Kidney epithelial cell (primary cell): ENCODE measurements at regions not wholly inside any gene's neighbourhood (a gene's known extent, or its start where the extent isn't known, plus 50 kb on each side); places are given as distances from the start of the nearest gene placed in this dataset.
"Not testable (repeated sequence)": the region's sequence is repeated elsewhere in the genome, so short reads cannot be mapped to it uniquely, and the experiment has no call there.

ENCODE experiments used
- DNase-seq: peaks from one replicate; pipeline ENCODE4 v3.0.0-alpha.2; 2010; ENCODE audit warnings: low read depth
- H3K27me3 ChIP-seq: 2 replicates; pipeline ENCODE4 v1.6.0; 2011; ENCODE audit warnings: low read length; ENCODE audit not compliant: control insufficient read depth, insufficient read depth
- H3K36me3 ChIP-seq: 2 replicates; pipeline ENCODE4 v1.5.1; 2011; ENCODE audit warnings: low read length; ENCODE audit not compliant: control insufficient read depth, insufficient read depth
- H3K4me3 ChIP-seq: 2 replicates; pipeline ENCODE4 v1.5.1; 2011; ENCODE audit warnings: low read depth, mild to moderate bottlenecking, control low read depth, low read length
- TF ChIP-seq, protein P1 (sequence below): IDR thresholded peaks from 2 replicates; pipeline ENCODE4 v1.5.1; 2011; ENCODE audit warnings: mild to moderate bottlenecking, moderate library complexity, low read length, control low read depth, inconsistent platforms; ENCODE audit not compliant: insufficient read depth, poor library complexity, severe bottlenecking

DNA sequence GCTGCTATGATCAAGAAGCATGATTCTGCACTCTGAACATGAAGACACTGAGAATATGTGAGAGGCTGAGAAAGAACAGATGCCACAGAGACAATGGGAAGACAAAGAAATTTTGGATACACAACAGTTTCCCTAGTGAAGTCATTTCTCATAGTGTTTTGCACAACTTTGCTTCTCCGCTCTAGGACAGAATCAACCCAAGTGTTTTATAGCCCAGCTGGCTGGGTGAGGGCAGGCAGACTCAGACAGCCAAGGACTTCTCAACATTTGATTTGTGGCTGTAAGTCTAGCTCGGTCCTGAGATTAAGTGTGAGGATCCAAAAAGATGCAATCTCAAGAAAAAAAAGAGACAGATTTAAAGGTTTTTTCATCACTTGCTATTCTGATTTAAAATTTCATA lies 536.5 kb upstream of the CRIM1 start:
- Histone ChIP-seq H3K4me3 (no peak overlapping the region), H3K36me3 (no peaks in the 10 kb centered on the region), H3K27me3 (no peaks in the 10 kb centered on the region)
- DNase-seq, result no peak
- TF ChIP-seq, protein P1, sequence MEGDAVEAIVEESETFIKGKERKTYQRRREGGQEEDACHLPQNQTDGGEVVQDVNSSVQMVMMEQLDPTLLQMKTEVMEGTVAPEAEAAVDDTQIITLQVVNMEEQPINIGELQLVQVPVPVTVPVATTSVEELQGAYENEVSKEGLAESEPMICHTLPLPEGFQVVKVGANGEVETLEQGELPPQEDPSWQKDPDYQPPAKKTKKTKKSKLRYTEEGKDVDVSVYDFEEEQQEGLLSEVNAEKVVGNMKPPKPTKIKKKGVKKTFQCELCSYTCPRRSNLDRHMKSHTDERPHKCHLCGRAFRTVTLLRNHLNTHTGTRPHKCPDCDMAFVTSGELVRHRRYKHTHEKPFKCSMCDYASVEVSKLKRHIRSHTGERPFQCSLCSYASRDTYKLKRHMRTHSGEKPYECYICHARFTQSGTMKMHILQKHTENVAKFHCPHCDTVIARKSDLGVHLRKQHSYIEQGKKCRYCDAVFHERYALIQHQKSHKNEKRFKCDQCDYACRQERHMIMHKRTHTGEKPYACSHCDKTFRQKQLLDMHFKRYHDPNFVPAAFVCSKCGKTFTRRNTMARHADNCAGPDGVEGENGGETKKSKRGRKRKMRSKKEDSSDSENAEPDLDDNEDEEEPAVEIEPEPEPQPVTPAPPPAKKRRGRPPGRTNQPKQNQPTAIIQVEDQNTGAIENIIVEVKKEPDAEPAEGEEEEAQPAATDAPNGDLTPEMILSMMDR, result no peak

DNA sequence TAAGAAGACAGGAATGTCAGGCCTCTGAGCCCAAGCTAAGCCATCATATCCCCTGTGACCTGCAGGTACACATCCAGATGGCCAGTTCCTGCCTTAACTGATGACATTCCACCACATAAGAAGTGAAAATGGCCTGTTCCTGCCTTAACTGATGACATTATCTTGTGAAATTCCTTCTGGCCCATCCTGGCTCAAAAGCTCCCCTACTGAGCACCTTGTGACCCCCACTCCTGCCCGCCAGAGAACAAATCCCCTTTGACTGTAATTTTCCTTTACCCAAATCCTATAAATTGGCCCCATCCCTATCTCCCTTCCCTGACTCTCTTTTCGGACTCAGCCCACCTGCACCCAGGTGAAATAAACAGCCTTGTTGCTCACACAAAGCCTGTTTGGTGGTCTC lies 537.2 kb upstream of the CRIM1 start:
- not testable (repeated sequence) for H3K4me3 ChIP-seq, H3K36me3 ChIP-seq, DNase-seq, H3K27me3 ChIP-seq

DNA sequence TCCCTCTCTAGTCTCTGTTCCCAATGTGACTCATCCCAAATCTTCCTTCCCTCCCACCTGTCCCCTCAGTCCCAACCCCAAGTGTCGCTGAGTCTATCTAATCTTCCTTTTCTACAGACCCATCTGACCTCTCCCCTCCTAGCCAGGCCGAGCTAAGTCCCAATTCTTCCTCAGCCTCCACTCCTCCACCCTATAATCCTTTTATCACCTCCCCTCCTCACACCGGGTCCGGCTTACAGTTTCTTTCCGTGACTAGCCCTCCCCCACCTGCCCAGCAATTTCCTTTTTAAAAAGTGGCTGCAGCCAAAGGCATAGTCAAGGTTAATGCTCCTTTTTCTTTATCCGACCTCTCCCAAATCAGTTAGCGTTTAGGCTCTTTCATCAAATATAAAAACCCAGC lies 541.0 kb upstream of the CRIM1 start:
- H3K27me3 ChIP-seq, H3K4me3 ChIP-seq, H3K36me3 ChIP-seq, DNase-seq: not testable (repeated sequence)

DNA sequence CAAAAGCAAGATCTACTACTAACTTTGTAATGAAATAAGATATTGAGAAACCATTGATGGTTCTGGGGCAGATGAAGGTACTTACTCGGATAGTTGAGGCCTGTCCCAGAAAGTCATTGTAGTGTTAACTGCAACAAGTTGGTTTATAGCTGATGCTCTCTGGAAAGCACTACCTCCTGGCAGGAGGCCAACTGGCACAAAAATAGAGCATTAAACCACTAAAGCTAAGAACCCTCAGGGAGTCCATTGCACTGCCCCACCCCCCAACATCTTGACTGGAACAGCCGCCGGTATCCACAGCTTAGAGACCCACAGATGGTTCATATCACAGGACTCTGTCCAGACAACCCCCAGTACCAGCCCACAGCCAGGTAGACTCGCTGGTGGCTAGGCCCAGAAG lies 552.5 kb upstream of the CRIM1 start:
- TF ChIP-seq, protein P1, result no peak

DNA sequence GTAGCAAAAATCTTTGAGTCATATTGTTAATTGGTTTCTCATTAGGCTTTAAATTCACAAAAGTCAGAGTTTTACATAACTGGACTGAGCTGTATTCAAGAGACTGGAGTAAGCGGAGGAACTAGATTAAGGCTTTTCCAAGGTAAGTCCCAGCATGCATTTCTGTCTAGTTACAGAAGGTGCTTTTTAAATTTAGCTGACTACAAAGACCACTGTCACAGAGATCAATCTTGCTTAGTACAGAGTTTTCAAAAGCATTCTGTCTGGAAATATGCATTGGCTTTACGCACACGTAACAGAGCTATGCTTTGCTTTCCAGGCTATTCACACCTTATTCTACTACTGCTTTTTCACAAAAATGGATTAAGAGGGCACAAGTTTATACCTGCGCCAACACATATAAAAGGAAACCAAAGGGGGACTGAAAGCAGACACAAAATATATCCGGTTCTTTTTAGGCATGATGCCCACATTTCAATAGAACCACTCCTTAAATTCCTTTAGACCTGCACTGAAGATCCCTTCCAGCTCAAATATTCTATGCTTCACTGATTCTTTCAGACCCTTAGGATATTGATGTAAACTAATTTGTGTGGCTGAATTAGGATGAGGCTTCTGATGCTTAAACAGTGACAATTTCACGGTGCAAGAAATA lies 560.7 kb upstream of the CRIM1 start:
- no peaks in the 10 kb centered on the region for H3K36me3 ChIP-seq
- TF ChIP-seq, protein P1, result no peak
- no peak for DNase-seq
- H3K27me3 ChIP-seq, result no peaks in the 10 kb centered on the region
- H3K4me3 ChIP-seq, result no peak overlapping the region

More for the DNA sequence above, 552.5 kb upstream of the CRIM1 start:
- Histone ChIP-seq H3K4me3 (no peak overlapping the region), H3K36me3 (no peaks in the 10 kb centered on the region), H3K27me3 (no peaks in the 10 kb centered on the region)
- DNase-seq, result no peak

DNA sequence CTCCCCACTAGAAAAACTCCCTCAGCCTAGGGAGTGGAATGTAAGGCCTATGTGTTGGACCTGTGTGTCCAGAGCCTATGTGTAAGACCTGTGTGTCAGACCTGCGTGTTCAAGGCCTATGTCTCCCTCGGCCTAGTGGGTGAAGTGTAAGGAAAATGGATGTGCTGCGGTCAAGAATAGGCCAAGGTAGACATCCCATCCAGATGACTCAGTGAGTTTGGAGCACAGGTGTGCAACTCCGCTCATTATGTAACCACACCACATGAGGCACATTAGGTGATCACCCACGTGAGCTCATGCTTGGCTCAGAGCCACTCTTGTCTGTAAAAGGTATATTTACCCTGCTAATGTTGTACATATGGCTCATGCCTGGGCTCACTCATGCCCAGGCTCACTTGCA lies 565.3 kb upstream of the CRIM1 start:
- DNase-seq, result no peak
- no peaks in the 10 kb centered on the region for H3K36me3 ChIP-seq
- TF ChIP-seq, protein P1, result no peak
- no peaks in the 10 kb centered on the region for H3K27me3 ChIP-seq
- no peak overlapping the region for H3K4me3 ChIP-seq

DNA sequence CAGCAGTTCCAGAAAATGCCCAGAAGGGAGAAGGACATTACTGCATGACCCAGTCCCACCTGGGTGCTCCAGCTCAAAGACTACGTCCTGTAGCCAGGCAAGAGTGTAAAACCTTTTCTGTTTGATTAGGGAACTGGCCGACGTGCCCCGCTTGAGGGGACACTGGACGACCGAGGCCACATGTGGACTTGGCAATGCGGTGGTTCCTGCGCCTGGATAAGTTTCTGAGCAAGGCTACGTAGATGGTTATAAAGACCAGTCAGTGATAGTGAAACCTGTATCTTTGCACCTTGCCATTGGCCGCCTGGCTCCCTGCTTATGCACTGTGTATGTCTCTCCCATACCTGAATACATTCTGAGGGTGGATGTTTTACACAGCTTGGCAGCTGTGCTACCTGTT lies 567.0 kb upstream of the CRIM1 start:
- TF ChIP-seq, protein P1, result no peak
- no peak overlapping the region for H3K4me3 ChIP-seq
- no peak for DNase-seq

More for the DNA sequence above, 567.0 kb upstream of the CRIM1 start:
- no peaks in the 10 kb centered on the region for H3K27me3 ChIP-seq
- no peaks in the 10 kb centered on the region for H3K36me3 ChIP-seq
